Thoracic aorta (tissue), 2 donors: ENCODE measurements at regions not wholly inside any gene's neighbourhood (a gene's known extent, or its start where the extent isn't known, plus 50 kb on each side); places are given as distances from the start of the nearest gene placed in this dataset.

Experiments used
- ATAC-seq: fragments of 150-250 bp; one replicate; pipeline ENCODE4 v1.8.0; 2017; ENCODE audit warnings: low read depth; ENCODE audit not compliant: insufficient number of reproducible peaks, low FRiP score
- DNase-seq: peaks from one replicate; pipeline ENCODE4 v3.0.0-alpha.2; 2020; ENCODE audit warnings: low spot score
- H3K27ac ChIP-seq, 2 donors: fragments of 200-600 bp; sonication (generic); 1 replicate in 1 of 2; 2 replicates in 1 of 2; pipeline ENCODE4 v1.5.1; 2016; ENCODE audit warnings: mild to moderate bottlenecking in 2 of 2, moderate library complexity in 2 of 2
- H3K27me3 ChIP-seq: fragments of 200-600 bp; sonication (generic); replicated peaks from 2 replicates; pipeline ENCODE4 v1.6.0; 2016; ENCODE audit warnings: mild to moderate bottlenecking; ENCODE audit not compliant: insufficient read depth
- H3K36me3 ChIP-seq: fragments of 200-600 bp; sonication (generic); one replicate; pipeline ENCODE4 v1.5.1; 2016
- H3K4me1 ChIP-seq, 2 donors: fragments of 200-600 bp; sonication (generic); 1 replicate in 1 of 2; 2 replicates in 1 of 2; pipeline versions ENCODE4 v1.5.1 to v1.6.0; 2016; ENCODE audit warnings: low read depth in 2 of 2, mild to moderate bottlenecking in 1 of 2; ENCODE audit not compliant: control insufficient read depth in 1 of 2
- H3K4me3 ChIP-seq: fragments of 200-600 bp; sonication (generic); 2 replicates; pipeline ENCODE4 v1.5.1; 2016; ENCODE audit warnings: mild to moderate bottlenecking
- H3K9me3 ChIP-seq: fragments of 200-600 bp; sonication (generic); 2 replicates; pipeline ENCODE4 v1.5.1; 2016
- TF ChIP-seq, protein P1 (sequence below): fragments of 200-600 bp; sonication (generic); IDR thresholded peaks from one replicate; pipeline ENCODE4 v1.5.1; 2019; ENCODE audit warnings: antibody characterized with exemption

DNA sequence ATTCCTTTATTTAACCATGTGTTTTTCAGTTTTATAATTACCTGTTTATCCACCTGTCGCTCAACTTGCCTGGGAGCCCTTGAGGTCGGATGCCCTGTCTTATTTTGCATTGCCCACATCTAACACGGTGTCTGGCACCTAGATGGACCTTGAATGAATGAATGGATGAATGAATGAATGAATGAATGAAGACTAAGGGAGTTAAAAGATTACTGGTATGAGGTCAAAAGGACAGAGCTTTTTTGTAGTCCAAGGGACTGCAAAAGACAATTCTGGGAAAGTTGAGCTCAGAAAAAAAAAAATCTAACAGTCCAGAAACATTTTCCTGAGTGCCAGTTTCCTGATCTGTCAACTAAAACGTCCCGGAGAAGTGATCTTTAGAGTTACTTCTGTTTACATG is 244.6 kb upstream of the MYOCD start:
- TF ChIP-seq, protein P1, sequence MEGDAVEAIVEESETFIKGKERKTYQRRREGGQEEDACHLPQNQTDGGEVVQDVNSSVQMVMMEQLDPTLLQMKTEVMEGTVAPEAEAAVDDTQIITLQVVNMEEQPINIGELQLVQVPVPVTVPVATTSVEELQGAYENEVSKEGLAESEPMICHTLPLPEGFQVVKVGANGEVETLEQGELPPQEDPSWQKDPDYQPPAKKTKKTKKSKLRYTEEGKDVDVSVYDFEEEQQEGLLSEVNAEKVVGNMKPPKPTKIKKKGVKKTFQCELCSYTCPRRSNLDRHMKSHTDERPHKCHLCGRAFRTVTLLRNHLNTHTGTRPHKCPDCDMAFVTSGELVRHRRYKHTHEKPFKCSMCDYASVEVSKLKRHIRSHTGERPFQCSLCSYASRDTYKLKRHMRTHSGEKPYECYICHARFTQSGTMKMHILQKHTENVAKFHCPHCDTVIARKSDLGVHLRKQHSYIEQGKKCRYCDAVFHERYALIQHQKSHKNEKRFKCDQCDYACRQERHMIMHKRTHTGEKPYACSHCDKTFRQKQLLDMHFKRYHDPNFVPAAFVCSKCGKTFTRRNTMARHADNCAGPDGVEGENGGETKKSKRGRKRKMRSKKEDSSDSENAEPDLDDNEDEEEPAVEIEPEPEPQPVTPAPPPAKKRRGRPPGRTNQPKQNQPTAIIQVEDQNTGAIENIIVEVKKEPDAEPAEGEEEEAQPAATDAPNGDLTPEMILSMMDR: no peak
- H3K27ac ChIP-seq: no peak overlapping the region
- H3K27me3 ChIP-seq: no peaks in the 10 kb centered on the region
- no peaks in the 10 kb centered on the region for H3K9me3 ChIP-seq
- H3K4me3 ChIP-seq: no peak overlapping the region
- no peaks in the 10 kb centered on the region for H3K36me3 ChIP-seq
- no peak for ATAC-seq
- no peaks in the 10 kb centered on the region for H3K4me1 ChIP-seq
- no peak for DNase-seq

DNA sequence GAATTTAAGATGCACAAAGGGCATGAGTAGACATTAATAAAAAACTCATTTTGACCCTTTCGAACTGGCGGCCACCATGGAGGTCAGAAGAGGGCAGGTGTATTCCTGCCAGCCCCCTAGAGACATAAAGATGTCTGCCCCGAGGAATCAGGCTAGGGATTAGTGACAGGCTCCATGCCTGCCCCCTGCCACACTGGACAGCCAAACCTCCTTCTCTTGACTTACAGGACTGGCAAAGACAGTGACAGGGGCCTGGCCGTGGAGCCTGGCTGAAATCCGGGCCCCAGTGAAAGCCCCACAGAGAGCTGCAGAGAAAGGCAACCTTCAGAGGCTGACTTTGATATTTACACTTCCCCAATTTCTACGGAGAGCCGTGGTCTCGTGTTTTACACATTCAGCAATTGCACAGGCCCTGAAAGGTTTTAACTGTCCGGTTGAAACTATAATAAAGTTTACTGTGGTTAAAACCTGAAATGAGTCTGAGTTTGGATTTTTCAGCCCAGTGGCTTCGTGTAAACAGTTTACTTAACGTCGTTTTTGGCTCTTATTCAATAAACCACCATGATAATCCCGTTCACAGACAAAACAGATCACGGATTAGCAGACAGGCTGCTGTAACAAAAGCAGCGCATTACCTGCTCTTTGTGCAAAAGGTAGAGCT is 243.9 kb upstream of the MYOCD start:
- no peak overlapping the region for H3K4me3 ChIP-seq
- H3K27ac ChIP-seq: no peak overlapping the region
- no peaks in the 10 kb centered on the region for H3K36me3 ChIP-seq
- H3K4me1 ChIP-seq: no peaks in the 10 kb centered on the region
- ATAC-seq: no peak
- DNase-seq: no peak
- H3K9me3 ChIP-seq: no peaks in the 10 kb centered on the region
- H3K27me3 ChIP-seq: no peaks in the 10 kb centered on the region
- TF ChIP-seq, protein P1: no peak

DNA sequence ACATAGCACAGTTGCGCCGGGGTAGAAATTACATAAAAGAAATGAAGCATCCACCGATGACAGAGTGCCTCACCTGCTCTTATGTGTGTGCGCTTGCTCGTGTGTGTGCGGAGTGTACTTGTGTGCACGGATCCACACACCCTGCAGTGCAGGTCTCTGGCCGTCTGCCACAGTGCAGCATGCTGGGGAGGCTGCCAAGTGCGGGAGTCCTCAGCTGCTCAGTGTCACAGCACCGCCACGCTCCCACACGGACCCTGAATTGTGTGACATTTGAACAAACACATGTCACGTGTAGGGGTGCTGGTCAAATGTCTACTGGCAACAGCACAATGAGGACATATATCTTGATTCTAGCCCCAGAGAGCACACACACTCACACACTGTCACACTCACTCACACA is 243.0 kb upstream of the MYOCD start:
- TF ChIP-seq, protein P1: no peak
- DNase-seq (no peak), ATAC-seq (no peak)
- no peaks in the 10 kb centered on the region for H3K9me3 ChIP-seq
- H3K36me3 ChIP-seq: no peaks in the 10 kb centered on the region
- no peaks in the 10 kb centered on the region for H3K27me3 ChIP-seq
- no peak overlapping the region for H3K27ac ChIP-seq
- H3K4me3 ChIP-seq: no peak overlapping the region
- H3K4me1 ChIP-seq: no peaks in the 10 kb centered on the region

- Histone ChIP-seq H3K9me3 (no peaks in the 10 kb centered on the region), H3K36me3 (no peaks in the 10 kb centered on the region), H3K4me3 (no peak overlapping the region), H3K27me3 (no peaks in the 10 kb centered on the region), H3K27ac (no peak overlapping the region), H3K4me1 (no peaks in the 10 kb centered on the region)
- ATAC-seq (no peak), DNase-seq (no peak)
- TF ChIP-seq, protein P1: no peak
These were observed 242.4 kb upstream of the MYOCD start for GRCh38 chr17:12423337-12423736.

GRCh38 chr17:12429116-12429515 is 236.6 kb upstream of the MYOCD start:
- no peaks in the 10 kb centered on the region for H3K4me1 ChIP-seq
- H3K4me3 ChIP-seq: no peak overlapping the region
- H3K36me3 ChIP-seq: no peaks in the 10 kb centered on the region
- H3K9me3 ChIP-seq: no peaks in the 10 kb centered on the region
- no peaks in the 10 kb centered on the region for H3K27me3 ChIP-seq
- ATAC-seq (no peak), DNase-seq (no peak)
- TF ChIP-seq, protein P1: no peak
- no peak overlapping the region for H3K27ac ChIP-seq
